AG04450 (cell line): ENCODE measurements at regions not wholly inside any gene's neighbourhood (a gene's known extent, or its start where the extent isn't known, plus 50 kb on each side); places are given as distances from the start of the nearest gene placed in this dataset.

Experiments
- CTCF ChIA-PET: fragments of 300-600, 350-600 bp; formaldehyde crosslinking; extraction: SDS; loops from one replicate; lab custom pipeline; 2022; ENCODE audit warnings: antibody characterized with exemption, inconsistent platforms; lab: Charles Lee
- POLR2A ChIA-PET: fragments of 350-600 bp; formaldehyde crosslinking; extraction: SDS; loops from one replicate; lab custom pipeline; 2021; ENCODE audit warnings: antibody characterized with exemption, inconsistent platforms; lab: Yijun Ruan, JAX
- DNase-seq: peaks from one replicate; pipeline ENCODE4 v3.0.0-alpha.2; 2011; ENCODE audit warnings: low read depth, low spot score
- H3K27ac ChIP-seq: one replicate; pipeline ENCODE4 v1.5.1; 2012; ENCODE audit warnings: low read depth, low read length, control low read depth
- H3K27me3 ChIP-seq: one replicate; pipeline ENCODE4 v1.6.0; 2012; ENCODE audit warnings: low read length; ENCODE audit not compliant: control insufficient read depth, insufficient read depth
- H3K4me3 ChIP-seq: 2 replicates; pipeline ENCODE4 v1.5.1; 2011; ENCODE audit warnings: mild to moderate bottlenecking, low read depth, low read length, control low read depth
- H3K9me3 ChIP-seq: 2 replicates; pipeline ENCODE4 v1.5.1; 2012; ENCODE audit warnings: low read length; ENCODE audit not compliant: control insufficient read depth, insufficient read depth
- CTCF ChIP-seq: IDR thresholded peaks from 2 replicates; pipeline ENCODE4 v1.5.1; 2011; ENCODE audit warnings: low read depth, low read length, control low read depth, inconsistent platforms

GRCh38 chr4:59629348-59629747 is 1570.8 kb upstream of the ADGRL3 start:
- ChIA-PET CTCF (no interaction called here), POLR2A (no interaction called here)
- TF ChIP-seq CTCF = no peak
- Histone ChIP-seq H3K9me3 (peaks cover 13% of the 10 kb centered on the region), H3K27me3 (no peaks in the 10 kb centered on the region), H3K27ac (no peak overlapping the region), H3K4me3 (no peak overlapping the region)
- no peak for DNase-seq

GRCh38 chr4:59630235-59630634 is 1569.9 kb upstream of the ADGRL3 start:
- CTCF ChIA-PET = no interaction called here
- TF ChIP-seq CTCF = no peak

DNA sequence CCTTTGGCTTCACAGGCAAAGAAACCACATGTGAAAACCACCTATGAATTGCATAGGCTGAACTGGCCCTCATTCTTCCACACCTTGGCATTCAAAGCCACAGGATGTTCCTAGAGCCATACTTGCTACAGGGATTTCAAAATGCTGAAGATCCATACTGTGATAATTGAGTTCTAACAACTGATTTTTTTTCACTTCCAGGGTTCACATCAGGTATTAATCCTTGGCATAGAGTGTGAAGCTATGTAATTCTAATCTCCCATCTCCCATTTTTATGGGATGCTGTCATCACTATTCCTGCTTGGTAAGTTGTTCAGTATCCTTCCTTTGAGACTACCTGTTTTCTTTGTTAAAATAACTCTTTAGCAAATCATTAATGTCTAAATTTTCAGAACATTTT is 1569.2 kb upstream of the ADGRL3 start:
- DNase-seq = no peak
- ChIA-PET CTCF (no interaction called here), POLR2A (no interaction called here)
- Histone ChIP-seq H3K27me3 (no peaks in the 10 kb centered on the region), H3K4me3 (no peak overlapping the region), H3K9me3 (peaks cover 9% of the 10 kb centered on the region; the same call in 1 of the 2 replicates), H3K27ac (no peak overlapping the region)
- TF ChIP-seq CTCF = no peak

More at GRCh38 chr4:59630235-59630634, 1569.9 kb upstream of the ADGRL3 start:
- H3K27me3 ChIP-seq = no peaks in the 10 kb centered on the region
- no peak overlapping the region for H3K27ac ChIP-seq
- DNase-seq = no peak
- POLR2A ChIA-PET = no interaction called here
- H3K4me3 ChIP-seq = no peak overlapping the region
- H3K9me3 ChIP-seq = peaks cover 9% of the 10 kb centered on the region; the same call in 1 of the 2 replicates

DNA sequence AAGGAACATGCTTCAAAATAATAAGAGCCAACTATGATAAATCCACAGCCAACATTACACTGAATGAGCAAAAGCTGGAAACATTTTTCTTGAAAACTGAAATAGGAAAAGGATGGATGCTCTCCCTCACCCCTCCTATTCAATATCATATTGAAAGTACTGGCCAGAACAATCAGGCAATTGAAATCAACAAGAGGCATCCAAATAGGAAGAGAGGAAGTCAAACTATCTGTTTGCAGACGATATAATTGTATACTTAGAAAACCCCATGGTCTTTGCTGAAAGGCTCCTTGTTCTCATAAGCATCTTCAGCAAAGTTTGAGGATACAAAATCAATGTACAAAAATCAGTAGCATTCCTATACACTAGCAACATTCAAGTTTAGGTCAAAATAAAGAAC is 1562.5 kb upstream of the ADGRL3 start:
- Histone ChIP-seq H3K4me3 (no peak overlapping the region), H3K27me3 (no peaks in the 10 kb centered on the region), H3K27ac (no peak overlapping the region), H3K9me3 (peaks cover 6% of the 10 kb centered on the region; the same call in 1 of the 2 replicates)
- DNase-seq = no peak
- ChIA-PET POLR2A (no interaction called here), CTCF (no interaction called here)
- TF ChIP-seq CTCF = no peak

DNA sequence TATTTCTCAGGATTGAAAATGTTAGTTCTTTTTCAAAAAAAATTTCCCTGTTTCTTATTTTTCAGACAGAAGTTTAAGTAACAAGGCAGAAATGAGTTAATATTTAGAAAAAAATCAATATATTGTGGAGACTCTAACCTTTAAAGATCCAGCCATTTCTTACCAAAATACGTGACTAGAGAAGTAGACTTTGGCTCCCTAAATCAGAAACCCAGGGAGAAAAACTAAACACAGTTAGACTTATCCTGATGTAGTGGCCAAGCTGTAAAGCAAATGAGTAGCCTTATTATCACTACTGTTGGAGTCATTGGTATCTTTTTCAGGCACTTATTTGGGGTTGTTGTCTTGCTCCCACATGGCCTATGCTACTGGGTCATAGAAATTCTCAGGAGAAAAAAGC is 1556.4 kb upstream of the ADGRL3 start:
- Histone ChIP-seq H3K4me3 (no peak overlapping the region), H3K9me3 (no peaks in the 10 kb centered on the region), H3K27me3 (no peaks in the 10 kb centered on the region), H3K27ac (no peak overlapping the region)
- no peak for TF ChIP-seq CTCF
- ChIA-PET CTCF (no interaction called here), POLR2A (no interaction called here)
- no peak for DNase-seq
